CD4-positive, alpha-beta T cell (primary cell): ENCODE measurements at regions not wholly inside any gene's neighbourhood (a gene's known extent, or its start where the extent isn't known, plus 50 kb on each side); places are given as distances from the start of the nearest gene placed in this dataset.

Experiments
- ATAC-seq: fragments of 200-7000 bp; cut with Tn5 transposase; one replicate; pipeline ENCODE4 v1.10.0; 2022; ENCODE audit warnings: mild to moderate bottlenecking; ENCODE audit not compliant: poor library complexity
- CTCF ChIA-PET: fragments of 350-600 bp; sonication (Branson Sonifier 250); formaldehyde crosslinking; loops from one replicate; lab custom pipeline; 2021; ENCODE audit warnings: antibody characterized with exemption, inconsistent platforms; lab: Charles Lee
- POLR2A ChIA-PET: fragments of 350-600 bp; sonication (Branson Sonifier 250); formaldehyde crosslinking; loops from one replicate; lab custom pipeline; 2021; ENCODE audit warnings: antibody characterized with exemption, inconsistent platforms; lab: Charles Lee
- DNase-seq, 14 experiments: peaks; one replicate each; pipeline ENCODE4 v3.0.0-alpha.2; 2013 to 2020; ENCODE audit warnings: mixed read lengths in 2 of 14
- H3K27ac ChIP-seq, 2 donors: one replicate each; pipeline versions ENCODE4 v1.5.1 to v1.7.0; 2013; ENCODE audit warnings: low read length in 2 of 2, low read depth in 1 of 2, mild to moderate bottlenecking in 1 of 2
- H3K27me3 ChIP-seq, 2 experiments: 1 replicate in 1 of 2; 2 replicates in 1 of 2; pipeline versions ENCODE4 v1.6.1 to v1.7.0; 2013; ENCODE audit warnings: low read length in 2 of 2, control low read depth in 1 of 2, mild to moderate bottlenecking in 1 of 2, moderate library complexity in 1 of 2; ENCODE audit not compliant: insufficient read depth in 2 of 2, control insufficient read depth in 1 of 2
- H3K36me3 ChIP-seq: one replicate; pipeline ENCODE4 v1.6.1; 2013; ENCODE audit warnings: low read length, control low read depth; ENCODE audit not compliant: insufficient read depth
- H3K4me1 ChIP-seq: one replicate; pipeline ENCODE4 v1.6.1; 2013; ENCODE audit warnings: low read length, control low read depth; ENCODE audit not compliant: insufficient read depth
- H3K4me3 ChIP-seq: one replicate; pipeline ENCODE4 v1.5.1; 2013; ENCODE audit warnings: mild to moderate bottlenecking, low read length, moderate library complexity
- H3K9me3 ChIP-seq, 2 experiments: 1 replicate in 1 of 2; 2 replicates in 1 of 2; pipeline versions ENCODE4 v1.6.1 to v1.7.0; 2013; ENCODE audit warnings: low read length in 2 of 2, mild to moderate bottlenecking in 2 of 2, control low read depth in 1 of 2, moderate library complexity in 1 of 2; ENCODE audit not compliant: control insufficient read depth in 1 of 2, insufficient read depth in 1 of 2
- H3K27ac Mint-ChIP-seq: one replicate; pipeline ENCODE4 v1.8.0; 2020; ENCODE audit warnings: mixed read lengths
- H3K27me3 Mint-ChIP-seq: one replicate; pipeline ENCODE4 v1.8.0; 2021; ENCODE audit warnings: mixed read lengths
- H3K36me3 Mint-ChIP-seq: one replicate; pipeline ENCODE4 v1.8.0; 2021; ENCODE audit warnings: low read depth, mixed read lengths
- H3K4me1 Mint-ChIP-seq: one replicate; pipeline ENCODE4 v1.8.0; 2021; ENCODE audit warnings: low read depth, mixed read lengths
- H3K4me3 Mint-ChIP-seq: one replicate; pipeline ENCODE4 v1.8.0; 2020; ENCODE audit warnings: mild to moderate bottlenecking, mixed read lengths
- H3K9me3 Mint-ChIP-seq: one replicate; pipeline ENCODE4 v1.8.0; 2020; ENCODE audit warnings: mixed read lengths
- intact Hi-C, 2 experiments: fragments of 100-400 bp; cut with DNase I in 1 of 2; cut with micrococcal nuclease in 1 of 2; formaldehyde crosslinking; loops; one replicate each; pipeline versions ENCODE4 v1.15.1 to v1.9.0; 2023 to 2025; cut with DNase I, micrococcal nuclease
- TF ChIP-seq, protein P1 (sequence below): fragments of 200-600 bp; IDR thresholded peaks from one replicate; pipeline ENCODE4 v1.8.0; 2022; ENCODE audit warnings: antibody characterized with exemption, mild to moderate bottlenecking

GRCh38 chr1:55697997-55698535 is 482.9 kb upstream of the USP24 start:
- Mint-ChIP-seq H3K27me3 (peaks cover 11% of the 10 kb centered on the region), H3K9me3 (no peaks in the 10 kb centered on the region), H3K4me1 (no peaks in the 10 kb centered on the region), H3K36me3 (no peaks in the 10 kb centered on the region), H3K4me3 (no peak overlapping the region), H3K27ac (no peak overlapping the region)
- TF ChIP-seq, protein P1, sequence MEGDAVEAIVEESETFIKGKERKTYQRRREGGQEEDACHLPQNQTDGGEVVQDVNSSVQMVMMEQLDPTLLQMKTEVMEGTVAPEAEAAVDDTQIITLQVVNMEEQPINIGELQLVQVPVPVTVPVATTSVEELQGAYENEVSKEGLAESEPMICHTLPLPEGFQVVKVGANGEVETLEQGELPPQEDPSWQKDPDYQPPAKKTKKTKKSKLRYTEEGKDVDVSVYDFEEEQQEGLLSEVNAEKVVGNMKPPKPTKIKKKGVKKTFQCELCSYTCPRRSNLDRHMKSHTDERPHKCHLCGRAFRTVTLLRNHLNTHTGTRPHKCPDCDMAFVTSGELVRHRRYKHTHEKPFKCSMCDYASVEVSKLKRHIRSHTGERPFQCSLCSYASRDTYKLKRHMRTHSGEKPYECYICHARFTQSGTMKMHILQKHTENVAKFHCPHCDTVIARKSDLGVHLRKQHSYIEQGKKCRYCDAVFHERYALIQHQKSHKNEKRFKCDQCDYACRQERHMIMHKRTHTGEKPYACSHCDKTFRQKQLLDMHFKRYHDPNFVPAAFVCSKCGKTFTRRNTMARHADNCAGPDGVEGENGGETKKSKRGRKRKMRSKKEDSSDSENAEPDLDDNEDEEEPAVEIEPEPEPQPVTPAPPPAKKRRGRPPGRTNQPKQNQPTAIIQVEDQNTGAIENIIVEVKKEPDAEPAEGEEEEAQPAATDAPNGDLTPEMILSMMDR: no peak
- Histone ChIP-seq H3K27me3 (peaks cover 0 to 3% of the 10 kb centered on the region in 2 experiments), H3K27ac (no peak overlapping the region), H3K9me3 (no peaks in the 10 kb centered on the region), H3K36me3 (no peaks in the 10 kb centered on the region), H3K4me1 (no peaks in the 10 kb centered on the region), H3K4me3 (no peak overlapping the region)
- ATAC-seq (no peak), DNase-seq (no peak)
- ChIA-PET POLR2A (no interaction called here), CTCF (no interaction called here)
- intact Hi-C loops: no loop called here

DNA sequence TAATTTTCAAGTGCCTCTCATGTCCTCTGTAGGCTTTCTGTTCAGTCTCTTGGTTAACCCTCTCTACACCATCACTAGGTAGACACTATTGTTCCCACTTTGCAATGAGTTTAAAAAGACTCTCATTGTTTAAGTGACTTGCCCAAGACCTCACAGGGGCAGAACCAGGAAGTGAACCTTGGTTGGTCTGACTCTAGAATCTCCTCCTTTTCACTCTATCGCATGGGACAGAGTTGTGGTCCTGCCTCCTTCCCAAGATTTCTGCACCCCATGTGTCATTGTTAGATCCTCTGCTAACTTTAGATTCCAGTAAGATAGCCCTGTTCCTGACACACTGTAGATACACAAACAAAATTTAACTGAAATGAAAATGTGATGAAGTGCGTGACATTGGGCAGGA is 481.7 kb upstream of the USP24 start:
- POLR2A ChIA-PET: no interaction called here
- CTCF ChIA-PET: no interaction called here
- Mint-ChIP-seq H3K27me3 (peaks cover 8% of the 10 kb centered on the region), H3K36me3 (no peaks in the 10 kb centered on the region), H3K4me1 (no peaks in the 10 kb centered on the region), H3K27ac (no peak overlapping the region), H3K4me3 (no peak overlapping the region), H3K9me3 (no peaks in the 10 kb centered on the region)
- H3K4me3 ChIP-seq: no peak overlapping the region
- no peaks in the 10 kb centered on the region for H3K4me1 ChIP-seq
- no peak overlapping the region for H3K27ac ChIP-seq
- peaks cover 0 to 3% of the 10 kb centered on the region in 2 experiments for H3K27me3 ChIP-seq
- no peaks in the 10 kb centered on the region for H3K9me3 ChIP-seq
- no peaks in the 10 kb centered on the region for H3K36me3 ChIP-seq
- TF ChIP-seq, protein P1: no peak
- DNase-seq (no peak), ATAC-seq (no peak)
- intact Hi-C loops: no loop called here

- TF ChIP-seq, protein P1: no peak
- H3K27ac ChIP-seq: no peak overlapping the region
- ChIA-PET CTCF (no interaction called here), POLR2A (no interaction called here)
- DNase-seq (no peak), ATAC-seq (no peak)
- H3K4me3 ChIP-seq: no peak overlapping the region
- no peaks in the 10 kb centered on the region for H3K36me3 ChIP-seq
- H3K27me3 ChIP-seq: no peaks in the 10 kb centered on the region
- H3K4me1 Mint-ChIP-seq: no peaks in the 10 kb centered on the region
- H3K36me3 Mint-ChIP-seq: no peaks in the 10 kb centered on the region
- H3K4me1 ChIP-seq: no peaks in the 10 kb centered on the region
- intact Hi-C loops: no loop called here
- no peak overlapping the region for H3K4me3 Mint-ChIP-seq
- H3K9me3 ChIP-seq: no peaks in the 10 kb centered on the region
- no peaks in the 10 kb centered on the region for H3K9me3 Mint-ChIP-seq
- no peak overlapping the region for H3K27ac Mint-ChIP-seq
- H3K27me3 Mint-ChIP-seq: peaks cover 4% of the 10 kb centered on the region
Observed at GRCh38 chr1:55696181-55696754, 481.1 kb upstream of the USP24 start.
